AG08395 (cell line): ENCODE measurements at regions not wholly inside any gene's neighbourhood (a gene's known extent, or its start where the extent isn't known, plus 50 kb on each side); places are given as distances from the start of the nearest gene placed in this dataset.
"Not testable (repeated sequence)": the region's sequence is repeated elsewhere in the genome, so short reads cannot be mapped to it uniquely, and the experiment has no call there.

Experiments used
- DNase-seq: peaks from one replicate; pipeline ENCODE4 v3.0.0; 2012; ENCODE audit warnings: mixed read lengths, low spot score

DNA sequence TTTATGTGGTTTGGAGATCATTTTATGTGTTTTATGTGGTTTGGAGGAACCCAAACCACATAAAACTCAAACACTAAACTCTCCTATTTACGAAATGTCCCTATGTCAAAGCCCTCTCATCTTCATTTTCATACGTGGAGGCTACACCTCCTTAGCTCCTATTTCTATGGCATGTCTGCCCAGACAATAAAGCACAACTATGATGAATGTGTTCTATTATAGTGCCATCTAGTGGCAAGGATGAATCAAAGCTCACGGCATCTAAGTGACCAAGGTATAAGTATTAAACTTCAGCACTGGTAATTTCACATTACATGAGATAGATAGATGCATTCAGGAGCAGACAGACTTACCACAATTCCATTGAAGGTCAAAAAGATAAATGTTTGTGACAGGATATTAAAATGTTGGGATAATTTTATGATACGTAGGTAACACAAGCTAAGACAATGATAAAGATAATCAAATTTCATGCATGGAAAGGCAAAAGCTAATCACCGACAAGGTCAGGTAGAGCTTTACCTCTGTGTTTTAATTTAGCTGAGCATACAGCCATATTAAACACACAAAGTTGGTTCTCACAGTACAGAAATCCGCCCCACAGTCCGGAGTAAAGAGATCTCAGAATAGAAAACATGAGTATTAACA lies 130.6 kb upstream of the FHIT start:
- DNase-seq, result peak; percentile 45

DNA sequence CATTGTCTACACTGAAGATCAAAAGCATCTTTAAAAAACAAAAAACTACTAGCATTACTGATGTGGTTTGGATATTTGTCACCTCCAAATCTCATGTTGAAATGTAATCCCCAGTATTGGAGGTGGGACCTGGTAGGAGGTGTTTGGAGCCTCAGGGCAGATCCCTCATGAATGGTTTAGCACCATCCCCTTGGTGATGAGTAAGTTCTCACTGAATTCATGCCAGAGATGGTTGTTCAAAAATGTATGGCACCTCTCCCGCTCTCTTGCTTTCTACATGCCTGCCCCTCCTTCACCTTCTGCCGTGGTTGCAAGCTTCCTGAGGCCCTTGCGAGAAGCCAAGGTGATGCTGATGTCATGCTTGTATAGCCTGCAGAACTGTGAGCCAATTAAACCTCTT lies 136.6 kb upstream of the FHIT start:
- DNase-seq, result no peak

DNA sequence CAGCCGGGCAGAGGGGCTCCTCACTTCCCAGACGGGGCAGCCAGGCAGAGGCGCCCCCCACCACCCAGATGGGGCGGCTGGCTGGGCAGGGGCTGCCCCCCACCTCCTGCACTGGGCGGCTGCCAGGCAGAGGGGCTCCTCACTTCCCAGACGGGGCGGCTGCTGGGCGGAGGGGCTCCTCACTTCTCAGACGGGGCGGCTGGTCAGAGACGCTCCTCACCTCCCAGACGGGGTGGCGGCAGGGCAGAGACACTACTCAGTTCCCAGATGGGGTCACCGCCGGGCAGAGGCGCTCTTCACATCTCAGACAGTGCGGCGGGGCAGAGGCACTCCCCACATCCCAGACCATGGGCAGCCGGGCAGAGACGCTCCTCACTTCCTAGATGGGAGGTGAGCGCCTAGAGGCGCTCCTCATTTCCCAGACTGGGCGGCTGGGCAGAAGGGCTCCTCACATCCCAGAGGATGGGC lies 142.3 kb upstream of the FHIT start:
- not testable (repeated sequence) for DNase-seq

DNA sequence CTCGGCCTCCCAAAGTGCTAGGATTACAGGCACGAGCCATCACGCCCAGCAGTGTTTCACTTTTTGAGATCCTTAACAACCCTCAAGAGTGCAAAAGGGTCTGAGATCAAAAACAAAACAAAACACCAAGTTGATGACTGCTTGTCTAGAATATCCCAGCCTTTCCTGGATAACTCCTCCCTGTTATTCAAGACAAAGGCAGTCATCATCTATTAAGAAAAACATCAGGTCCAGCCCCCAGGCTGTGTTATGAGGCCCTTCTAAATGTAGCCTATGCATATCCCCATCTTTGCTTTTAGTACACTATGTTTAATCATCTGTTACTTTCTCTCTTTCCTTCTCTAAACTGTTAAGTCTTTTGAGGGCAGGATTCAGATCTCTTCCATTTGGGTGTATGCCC lies 150.1 kb upstream of the FHIT start:
- no peak for DNase-seq

DNA sequence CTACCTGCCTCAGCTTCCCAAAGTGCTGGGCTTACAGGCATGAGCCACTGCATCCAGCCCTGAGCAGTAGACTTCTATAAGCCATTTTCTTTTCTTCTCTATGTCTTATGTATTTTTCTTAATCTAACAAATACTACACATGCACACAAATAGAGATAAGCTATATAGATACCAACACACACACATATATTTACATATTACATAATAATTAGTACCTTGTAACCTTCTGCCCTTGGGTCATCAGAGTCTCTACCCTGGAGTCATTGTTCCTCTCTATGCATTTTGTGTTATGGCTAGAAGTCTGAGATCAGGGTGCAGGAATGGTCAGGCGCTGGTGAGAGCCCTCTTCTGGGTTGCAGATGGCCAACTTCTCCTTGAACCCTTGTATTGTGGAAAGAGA lies 154.0 kb upstream of the PTPRG start:
- no peak for DNase-seq

DNA sequence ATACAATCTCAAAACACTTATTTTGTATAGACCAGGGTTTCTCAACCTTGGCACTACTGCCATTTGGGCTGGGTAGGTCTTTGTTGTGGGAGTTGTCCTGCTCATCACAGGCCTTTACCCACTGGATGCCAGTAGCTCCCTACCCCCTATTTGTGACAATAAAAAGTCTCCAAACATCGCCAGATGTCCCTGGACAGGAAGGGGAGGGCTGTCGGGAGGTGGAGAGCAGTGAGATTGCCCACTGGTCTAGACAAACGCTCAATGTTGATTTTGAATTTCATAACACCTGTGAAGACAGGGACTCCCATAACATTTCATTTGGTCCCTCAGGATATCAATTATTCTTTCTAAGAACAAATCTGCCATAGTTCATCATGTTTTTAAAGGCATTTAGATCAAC lies 151.7 kb upstream of the PTPRG start:
- DNase-seq, result no peak

DNA sequence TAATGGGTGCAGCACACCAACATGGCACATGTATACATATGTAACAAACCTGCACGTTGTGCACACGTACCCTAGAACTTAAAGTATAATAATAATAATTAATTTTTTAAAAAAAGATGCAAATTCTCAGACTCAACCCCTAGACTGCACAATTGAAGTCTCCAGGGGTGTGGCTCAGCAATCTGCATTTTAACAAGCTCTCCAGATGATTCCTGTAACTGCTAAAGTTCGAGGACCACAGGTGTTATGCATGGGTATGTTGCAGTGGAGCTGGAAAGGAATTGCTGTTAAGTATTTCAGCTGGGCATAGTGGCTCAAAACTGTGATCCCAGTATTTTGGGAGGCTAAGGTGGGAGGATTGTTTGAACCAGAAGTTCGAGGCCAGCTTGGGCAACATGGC lies 151.0 kb upstream of the PTPRG start:
- DNase-seq, result not testable (repeated sequence)

DNA sequence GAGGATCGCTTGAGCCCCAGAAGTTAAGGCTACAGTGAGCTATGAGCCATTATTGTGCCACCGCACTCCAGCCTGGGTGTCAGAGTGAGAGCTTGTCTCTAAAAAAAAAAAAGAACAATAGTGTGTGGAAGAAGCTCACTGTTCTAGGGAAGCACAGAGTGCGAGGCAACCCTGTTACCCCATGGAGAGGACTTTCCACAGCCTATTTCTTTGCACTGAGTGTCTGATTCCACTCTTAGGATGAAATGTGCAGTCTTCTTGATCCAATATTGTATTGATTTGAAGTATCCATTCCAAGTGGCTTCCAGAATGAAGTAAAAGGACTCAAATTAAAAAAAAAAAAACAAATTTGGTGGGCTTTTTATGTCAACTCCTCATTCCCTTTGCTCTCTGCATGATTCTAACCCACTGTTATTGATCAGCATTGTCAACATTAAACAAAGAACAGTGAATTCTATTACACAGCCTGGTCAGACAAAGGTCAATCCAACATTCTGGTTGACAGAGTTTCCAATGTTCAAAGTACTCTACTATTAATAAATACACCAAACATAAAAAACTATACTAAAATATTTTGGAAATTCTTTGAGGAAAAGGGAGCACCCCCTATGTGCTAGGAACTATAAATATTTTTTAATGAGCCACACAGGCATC lies 150.2 kb upstream of the PTPRG start:
- no peak for DNase-seq

DNA sequence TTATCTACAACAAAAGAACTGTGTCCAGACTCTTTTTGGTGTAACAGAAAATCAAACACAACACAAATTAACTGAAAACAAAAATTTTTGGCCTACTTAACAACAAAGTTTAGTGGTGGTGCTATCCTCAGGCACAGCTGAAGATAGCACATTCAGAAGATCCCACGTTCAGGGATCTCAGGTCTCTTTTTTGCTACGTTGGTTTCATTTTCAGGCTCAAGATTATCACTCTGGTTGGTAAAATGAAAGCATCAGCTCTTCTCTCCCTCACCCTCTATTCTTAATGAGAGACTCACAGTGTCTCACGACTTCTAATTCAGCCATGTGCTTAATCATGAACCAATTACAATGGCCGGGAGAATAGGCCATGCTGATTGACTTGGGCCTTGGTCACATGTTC lies 146.9 kb upstream of the PTPRG start:
- DNase-seq, result no peak

DNA sequence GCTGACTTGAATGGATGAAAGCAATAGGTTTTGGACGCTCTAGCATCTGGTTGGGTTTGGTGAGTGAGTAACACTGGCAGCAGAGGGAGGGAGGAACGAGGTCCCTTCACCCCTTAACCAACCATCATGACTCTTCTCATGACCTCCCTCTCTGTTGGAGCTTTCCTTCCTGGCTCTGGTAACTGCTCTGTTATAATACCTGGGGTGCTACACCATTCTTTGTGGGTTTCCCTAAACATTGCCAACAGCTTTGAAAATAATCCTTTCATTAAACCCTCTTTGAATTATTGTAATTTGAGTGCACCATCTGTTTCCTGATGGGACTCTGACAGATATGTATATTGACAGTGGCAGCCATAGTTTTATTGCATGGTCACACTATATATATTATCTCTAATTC lies 146.2 kb upstream of the PTPRG start:
- no peak for DNase-seq

DNA sequence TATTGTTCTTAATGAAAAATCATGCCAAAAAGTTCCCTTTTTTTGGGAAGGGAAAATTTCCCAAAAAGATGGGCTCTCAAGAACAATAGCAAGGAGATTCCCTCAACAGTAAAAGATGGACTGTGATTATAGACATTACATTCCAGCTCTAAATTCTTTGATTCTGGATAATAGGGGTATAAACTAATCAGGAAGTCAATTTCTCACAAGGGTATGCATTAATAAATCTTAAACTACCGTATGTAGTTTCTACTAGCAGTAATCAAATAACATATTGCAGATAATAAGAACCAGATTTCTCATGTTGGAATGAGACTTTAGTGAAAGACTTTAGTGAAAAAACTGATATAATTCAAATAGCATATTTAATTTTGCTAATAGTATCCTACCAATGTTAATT lies 144.8 kb upstream of the PTPRG start:
- DNase-seq, result no peak

DNA sequence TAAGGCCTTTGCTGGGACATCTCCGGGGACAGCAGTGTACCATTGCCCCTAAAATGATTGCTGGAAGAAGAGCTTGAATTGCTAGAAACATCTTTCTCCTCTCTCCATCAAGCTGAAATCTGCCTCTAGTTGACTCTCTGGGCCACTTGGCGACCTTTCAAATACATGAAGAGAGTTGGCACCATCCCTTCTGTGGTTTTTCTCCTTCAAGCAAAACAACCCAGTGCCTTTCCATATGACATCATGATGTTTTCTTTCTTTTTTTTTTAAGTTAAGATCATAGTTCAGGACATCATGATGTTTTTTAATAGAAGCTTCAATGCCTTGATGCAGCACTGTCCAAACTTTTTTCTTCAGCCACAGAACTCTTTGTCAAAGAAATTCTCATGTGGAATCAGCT lies 144.0 kb upstream of the PTPRG start:
- DNase-seq, result peak; percentile 30

DNA sequence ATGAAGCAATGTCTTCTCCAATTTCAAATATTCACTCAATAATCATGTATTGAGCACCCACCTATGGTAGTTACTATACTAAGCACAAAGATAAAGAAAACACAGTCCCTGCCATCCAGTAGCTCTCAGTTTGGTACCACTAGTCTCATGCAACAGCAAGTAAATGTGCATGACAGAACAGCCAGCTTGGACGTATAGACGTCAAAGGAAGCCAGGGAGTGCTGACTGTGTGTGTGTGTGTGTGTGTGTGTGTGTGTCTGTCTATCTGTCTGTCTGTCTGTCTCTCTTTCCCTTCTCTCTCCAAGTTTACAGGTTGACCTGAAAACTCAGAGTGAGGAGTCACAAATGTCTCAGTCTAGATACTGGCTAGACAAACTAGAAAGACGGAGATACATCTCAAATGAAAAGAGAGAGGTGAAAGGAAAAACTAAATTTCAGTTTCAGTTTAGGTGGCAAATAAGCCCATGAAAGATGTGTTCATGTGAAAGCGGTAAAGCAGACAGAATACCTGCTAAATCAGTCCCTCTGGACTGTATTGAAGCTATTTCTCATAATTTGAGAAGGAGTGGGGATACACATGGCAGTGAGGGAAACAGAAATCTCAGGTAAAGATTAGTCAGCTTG lies 141.1 kb upstream of the PTPRG start:
- DNase-seq, result no peak

DNA sequence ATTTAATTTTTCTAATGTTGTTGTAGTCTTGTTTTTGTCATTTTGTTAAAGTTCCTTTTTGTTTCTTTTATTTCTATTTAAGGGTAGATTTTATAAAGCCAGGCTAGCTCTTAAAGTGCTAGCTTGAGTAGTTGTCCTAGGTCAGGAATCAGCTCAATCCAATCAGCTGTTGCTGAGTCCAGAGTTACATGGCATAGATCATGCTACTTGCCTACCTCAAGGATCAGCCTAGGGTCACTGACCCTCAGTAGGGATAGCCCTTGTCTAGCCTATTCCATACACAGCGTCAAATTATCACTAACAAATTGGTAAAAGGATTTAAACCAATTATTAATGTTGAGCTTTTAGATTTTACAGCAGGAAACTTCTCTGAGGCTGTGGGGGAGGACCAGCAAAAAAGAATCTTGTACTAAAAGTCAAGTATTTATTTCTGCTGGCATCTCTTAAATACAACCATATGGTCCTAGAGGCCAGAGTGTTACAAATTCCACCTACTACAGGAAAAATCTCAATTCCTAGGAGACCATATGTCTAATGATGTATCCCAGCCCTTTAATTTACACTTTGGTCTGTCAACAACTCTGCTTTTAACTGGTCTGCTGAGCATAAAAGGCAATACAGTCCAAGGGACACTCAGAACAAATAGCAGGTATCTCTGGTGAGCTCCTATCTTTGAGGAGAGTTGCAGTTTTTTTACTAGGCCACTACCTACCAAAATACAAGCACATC lies 138.3 kb upstream of the PTPRG start:
- DNase-seq, result no peak

DNA sequence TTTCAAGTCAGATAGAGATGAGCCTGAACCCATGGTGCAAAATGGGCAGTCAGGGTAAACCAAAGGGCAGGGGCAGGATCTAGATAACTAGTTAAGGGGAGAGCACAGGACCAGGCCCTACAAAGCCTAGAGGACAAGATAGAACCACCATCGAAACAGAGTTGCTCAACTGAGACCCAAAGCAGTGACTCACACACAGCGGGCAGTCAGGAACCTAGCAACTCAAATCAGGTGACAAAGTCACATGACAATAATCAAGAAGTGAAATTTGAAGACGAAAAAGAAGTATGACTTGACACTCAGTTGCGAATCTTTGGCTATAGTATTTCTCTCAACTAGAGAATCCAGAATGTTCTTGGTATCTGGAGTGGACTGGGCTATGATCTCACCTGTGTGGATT lies 136.0 kb upstream of the PTPRG start:
- DNase-seq, result no peak

DNA sequence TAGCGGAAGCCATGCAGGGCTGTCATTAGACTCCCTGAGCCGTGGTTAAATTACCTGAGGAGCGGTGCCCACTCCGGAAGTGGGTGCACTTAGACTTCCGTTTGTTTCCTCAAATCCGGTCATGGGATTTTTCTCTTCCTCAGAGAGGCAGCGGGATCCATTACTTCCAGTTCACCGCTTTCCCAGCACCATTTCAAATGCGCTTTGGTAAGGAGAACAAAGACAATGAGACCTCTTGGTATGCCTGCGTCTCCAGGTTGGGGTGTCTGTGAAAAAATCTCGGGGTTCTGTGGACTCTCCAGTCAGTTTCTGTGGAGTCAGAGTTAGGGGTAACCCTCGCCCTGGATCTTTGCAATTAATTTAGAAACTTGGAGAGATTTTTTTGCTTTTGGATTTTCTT lies 132.3 kb upstream of the PTPRG start:
- DNase-seq, result no peak

DNA sequence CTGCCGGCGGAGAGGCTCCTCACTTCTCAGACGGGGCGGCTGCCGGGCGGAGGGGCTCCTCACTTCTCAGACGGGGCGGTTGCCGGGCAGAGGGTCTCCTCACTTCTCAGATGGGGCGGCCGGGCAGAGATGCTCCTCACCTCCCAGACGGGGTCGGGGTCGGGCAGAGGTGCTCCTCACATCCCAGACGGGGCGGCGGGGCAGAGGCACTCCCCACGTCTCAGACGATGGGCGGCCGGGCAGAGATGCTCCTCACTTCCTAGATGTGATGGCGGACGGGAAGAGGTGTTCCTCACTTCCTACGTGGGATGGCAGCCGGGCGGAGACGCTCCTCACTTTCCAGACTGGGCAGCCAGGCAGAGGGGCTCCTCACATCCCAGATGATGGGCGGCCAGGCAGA lies 126.5 kb upstream of the PTPRG start:
- DNase-seq, result not testable (repeated sequence)

DNA sequence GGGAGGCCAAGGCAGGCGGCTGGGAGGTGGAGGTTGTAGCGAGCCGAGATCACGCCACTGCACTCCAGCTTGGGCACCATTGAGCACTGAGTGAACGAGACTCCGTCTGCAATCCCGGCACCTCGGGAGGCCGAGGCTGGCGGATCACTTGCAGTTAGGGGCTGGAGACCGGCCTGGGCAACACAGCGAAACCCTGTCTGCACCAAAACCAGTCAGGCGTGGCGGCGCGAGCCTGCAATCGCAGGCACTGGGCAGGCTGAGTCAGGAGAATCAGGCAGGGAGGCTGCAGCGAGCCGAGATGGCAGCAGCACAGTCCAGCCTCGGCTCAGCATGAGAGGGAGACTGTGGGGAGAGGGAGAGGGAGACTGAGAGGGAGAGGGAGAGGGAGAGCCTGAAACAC lies 126.0 kb upstream of the PTPRG start:
- DNase-seq, result not testable (repeated sequence)

DNA sequence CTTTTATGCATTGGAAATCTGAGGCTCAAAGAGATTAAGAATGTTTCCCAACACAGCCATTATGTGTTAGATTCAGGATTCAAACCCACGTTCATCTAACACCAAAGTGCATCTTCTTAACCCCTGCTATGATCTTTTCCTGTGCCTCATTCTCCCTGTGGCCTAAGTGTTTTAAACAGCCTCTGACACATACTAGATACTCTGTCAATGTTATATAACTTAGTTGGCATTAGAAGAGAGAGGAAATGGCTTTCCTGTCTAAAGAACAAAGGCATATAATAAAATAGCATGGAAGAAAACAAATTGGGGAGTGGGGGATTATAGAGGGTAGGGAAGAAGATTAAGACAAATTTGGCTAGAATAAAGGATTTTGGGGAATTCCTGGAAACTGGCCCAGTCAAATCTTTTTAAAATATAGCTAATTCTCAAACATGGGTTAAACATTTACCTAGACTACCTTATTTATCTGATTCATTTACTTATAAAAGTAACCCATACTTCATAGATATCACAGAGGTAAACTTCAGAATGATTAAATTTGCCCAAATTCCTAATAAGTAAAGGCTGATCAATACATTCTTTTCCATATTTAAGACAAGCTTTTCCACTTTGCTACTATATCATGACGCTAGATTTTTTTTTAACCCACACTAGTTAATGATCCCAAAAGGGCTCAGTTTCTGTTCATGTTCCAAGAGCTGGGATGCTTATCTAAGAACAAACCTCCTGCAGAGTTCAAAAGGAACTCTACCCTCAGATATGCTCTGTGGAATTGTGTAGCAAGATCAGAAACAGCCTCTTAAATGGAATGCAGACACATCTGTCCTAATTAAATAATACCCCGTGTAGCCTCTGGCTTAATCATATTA lies 122.9 kb upstream of the PTPRG start:
- no peak for DNase-seq

DNA sequence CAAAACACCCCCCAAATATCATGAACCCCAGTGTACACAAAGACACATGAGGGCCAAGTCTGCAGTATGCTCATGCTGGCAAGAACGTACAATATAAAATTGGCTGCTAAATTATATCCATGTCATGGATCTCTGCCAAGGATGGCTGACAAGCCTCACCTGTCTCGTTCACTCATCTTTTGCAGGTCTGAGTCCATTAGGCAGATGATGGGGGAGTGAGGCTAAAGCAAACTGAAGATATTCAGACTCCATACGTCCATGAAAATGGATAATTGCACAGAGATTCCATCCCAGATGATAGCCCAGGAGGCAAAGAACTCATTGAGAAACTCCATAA lies 122.3 kb upstream of the PTPRG start:
- no peak for DNase-seq

DNA sequence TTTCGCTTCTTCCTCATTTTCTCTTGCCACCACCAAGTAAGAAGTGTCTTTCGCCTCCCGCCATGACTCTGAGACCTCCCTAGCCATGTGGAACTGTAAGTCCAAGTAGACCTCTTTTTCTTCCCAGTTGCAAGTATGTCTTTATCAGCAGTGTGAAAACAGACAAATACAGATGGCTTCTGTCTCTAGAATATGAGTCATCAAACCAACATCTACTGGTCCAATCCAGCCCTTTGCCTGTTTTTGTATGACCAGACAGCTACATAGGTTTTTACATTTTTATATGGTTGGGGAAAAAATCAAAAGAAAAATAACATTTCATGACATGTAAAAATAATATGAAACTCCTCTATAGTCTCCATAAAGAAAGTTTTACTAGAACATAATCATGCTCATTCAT lies 118.7 kb upstream of the PTPRG start:
- DNase-seq, result no peak

DNA sequence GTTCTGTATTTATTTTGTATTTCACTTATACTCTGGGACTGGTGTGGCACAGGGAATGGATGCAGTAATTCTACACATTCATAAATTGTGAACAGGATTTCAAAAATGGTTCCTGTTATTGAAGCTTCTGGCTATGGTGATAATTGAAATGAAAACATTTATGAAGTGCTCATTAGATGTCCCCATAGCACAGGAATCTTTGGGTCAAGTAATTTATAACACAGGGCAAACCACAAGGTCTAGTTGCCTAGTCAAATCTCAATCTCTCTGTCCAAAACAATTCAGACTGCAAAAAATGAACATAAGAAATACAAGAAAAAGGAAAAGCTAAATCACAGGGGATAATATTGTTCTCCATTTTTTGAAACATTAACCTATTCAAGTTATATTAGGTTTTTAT lies 117.5 kb upstream of the PTPRG start:
- no peak for DNase-seq
